HepG2 (cell line): ENCODE measurements at regions not wholly inside any gene's neighbourhood (a gene's known extent, or its start where the extent isn't known, plus 50 kb on each side); places are given as distances from the start of the nearest gene placed in this dataset.

Experiments
- ATAC-seq: fragments of 200-7000 bp; cut with Tn5 transposase; 3 replicates; pipeline ENCODE4 v1.9.1; 2020; ENCODE audit warnings: mild to moderate bottlenecking, moderate library complexity
- BruUV-seq: library from RNA; stranded (reverse); fragments of 400-500 nt; replicated peaks from 2 replicates; lab custom pipeline; 2021; lab: Mats Ljungman, UMichigan
- CTCF ChIA-PET: fragments of 300-600 bp; formaldehyde crosslinking; extraction: SDS; loops from one replicate; lab custom pipeline; 2021; ENCODE audit warnings: low total read pairs, inconsistent platforms, low intra/inter-chr PET ratio; lab: Yijun Ruan, JAX
- POLR2A ChIA-PET: fragments of 350-600 bp; sonication (Branson Sonifier 250); formaldehyde crosslinking; loops from one replicate; lab custom pipeline; 2020; ENCODE audit warnings: antibody characterized with exemption, inconsistent platforms; lab: Yijun Ruan, JAX
- DNase-seq: peaks from one replicate; pipeline ENCODE4 v3.0.0-alpha.2; 2015; ENCODE audit warnings: low spot score
- FAIRE-seq: peaks from 3 replicates; lab custom pipeline; 2011; peaks lifted over from hg19 to GRCh38; lab: Jason Lieb, UNC
- H2AFZ ChIP-seq: one replicate; pipeline ENCODE4 v1.6.1; 2011; ENCODE audit warnings: low read length, inconsistent platforms
- H3K27ac ChIP-seq: fragments of 300-600 bp; 3 replicates; pipeline ENCODE4 v1.8.0; 2011; ENCODE audit warnings: mixed run types, mild to moderate bottlenecking, mixed read lengths, low read length, inconsistent platforms; ENCODE audit not compliant: insufficient read depth; ENCODE audit errors: extremely low read length
- H3K27me3 ChIP-seq, 2 experiments: fragments of 200-600 bp in 1 of 2; 2 replicates in 1 of 2; 3 replicates in 1 of 2; pipeline versions ENCODE4 v1.6.0 to v1.8.0; 2011; ENCODE audit warnings: low read length in 2 of 2, mild to moderate bottlenecking in 2 of 2, moderate library complexity in 2 of 2, inconsistent platforms in 1 of 2; ENCODE audit not compliant: insufficient read depth in 2 of 2, control insufficient read depth in 1 of 2
- H3K36me3 ChIP-seq, 2 experiments: fragments of 200-600 bp in 1 of 2; replicated peaks in 1 of 2; 2 replicates in 1 of 2; 3 replicates in 1 of 2; pipeline versions ENCODE4 v1.5.1 to v1.8.0; 2011; ENCODE audit warnings: low read length in 2 of 2, inconsistent platforms in 1 of 2; ENCODE audit not compliant: insufficient read depth in 2 of 2, control insufficient read depth in 1 of 2
- H3K4me1 ChIP-seq: 2 replicates; pipeline ENCODE4 v1.5.1; 2012; ENCODE audit warnings: low read length, inconsistent platforms; ENCODE audit not compliant: insufficient read depth
- H3K4me2 ChIP-seq: 2 replicates; pipeline ENCODE4 v1.6.0; 2011; ENCODE audit warnings: low read depth, low read length, inconsistent platforms
- H3K4me3 ChIP-seq, 3 experiments: fragments of 200-600 bp in 1 of 3; sonication (generic), shearing (Covaris generic) in 1 of 3; replicated peaks in 1 of 3; 2 replicates each; pipeline ENCODE4 v1.5.1; 2011 to 2016; ENCODE audit warnings: low read length in 3 of 3, inconsistent platforms in 2 of 3, low read depth in 2 of 3, mild to moderate bottlenecking in 2 of 3, control low read depth in 1 of 3, mixed read lengths in 1 of 3; ENCODE audit not compliant: insufficient read depth in 1 of 3
- H3K79me2 ChIP-seq: one replicate; pipeline ENCODE4 v1.6.1; 2011; ENCODE audit warnings: low read length, inconsistent platforms; ENCODE audit not compliant: insufficient read depth
- H3K9ac ChIP-seq: 2 replicates; pipeline ENCODE4 v1.6.0; 2011; ENCODE audit warnings: mild to moderate bottlenecking, low read depth, low read length, inconsistent platforms; ENCODE audit not compliant: insufficient read depth
- H3K9me3 ChIP-seq: 2 replicates; pipeline ENCODE4 v1.5.1; 2012; ENCODE audit warnings: mild to moderate bottlenecking, low read length
- H4K20me1 ChIP-seq: 2 replicates; pipeline ENCODE4 v1.6.0; 2011; ENCODE audit warnings: inconsistent platforms, mild to moderate bottlenecking, low read length, moderate library complexity; ENCODE audit not compliant: insufficient read depth
- ATF1 ChIP-seq: IDR thresholded peaks from 2 replicates; pipeline ENCODE4 v1.6.1; 2016; ENCODE audit warnings: mild to moderate bottlenecking, control low read depth
- BCLAF1 ChIP-seq: fragments of 450-650 bp; IDR thresholded peaks from 2 replicates; pipeline ENCODE4 v1.6.1; 2017; ENCODE audit warnings: mild to moderate bottlenecking
- ELF1 ChIP-seq: sonication (generic); formaldehyde crosslinking; IDR thresholded peaks from 2 replicates; pipeline ENCODE4 v1.4.0; 2020; ENCODE audit warnings: missing genetic modification reagents
- JDP2 ChIP-seq: sonication (generic); formaldehyde crosslinking; IDR thresholded peaks from 2 replicates; pipeline ENCODE4 v1.8.1; 2022; ENCODE audit warnings: missing genetic modification reagents, borderline replicate concordance
- JUNB ChIP-seq: sonication (generic); formaldehyde crosslinking; IDR thresholded peaks from 2 replicates; pipeline ENCODE4 v1.8.0; 2022; ENCODE audit warnings: missing genetic modification reagents, mild to moderate bottlenecking, borderline replicate concordance
- NR1H2 ChIP-seq: sonication (generic); formaldehyde crosslinking; IDR thresholded peaks from 2 replicates; pipeline ENCODE4 v1.8.1; 2022; ENCODE audit warnings: low read depth, missing genetic modification reagents, borderline replicate concordance
- SNRNP70 ChIP-seq: fragments of 200-400 bp; formaldehyde crosslinking; IDR thresholded peaks from 2 replicates; pipeline ENCODE4 v1.6.1; 2017; ENCODE audit warnings: mild to moderate bottlenecking, low read depth, low read length, moderate library complexity
- SRY ChIP-seq: sonication (generic); formaldehyde crosslinking; IDR thresholded peaks from 2 replicates; pipeline ENCODE4 v1.8.0; 2022; ENCODE audit warnings: mild to moderate bottlenecking, missing genetic modification reagents
- TAF1 ChIP-seq: sonication (generic); formaldehyde crosslinking; IDR thresholded peaks from 2 replicates; pipeline ENCODE4 v1.4.0; 2020; ENCODE audit warnings: missing genetic modification reagents
- ZKSCAN8 ChIP-seq: IDR thresholded peaks from 2 replicates; pipeline ENCODE4 v1.6.1; 2016; ENCODE audit warnings: borderline replicate concordance, missing genetic modification reagents, missing compliant biosample characterization
- ZNF230 ChIP-seq: sonication (generic); formaldehyde crosslinking; IDR thresholded peaks from 2 replicates; pipeline ENCODE4 v1.4.0; 2020; ENCODE audit warnings: mild to moderate bottlenecking, missing genetic modification reagents
- ZNF292 ChIP-seq: sonication (generic); formaldehyde crosslinking; IDR thresholded peaks from 2 replicates; pipeline ENCODE4 v1.8.1; 2022; ENCODE audit warnings: mild to moderate bottlenecking, low read depth, missing genetic modification reagents, borderline replicate concordance
- ZNF556 ChIP-seq: sonication (generic); formaldehyde crosslinking; IDR thresholded peaks from 2 replicates; pipeline ENCODE4 v1.4.0; 2020; ENCODE audit warnings: mild to moderate bottlenecking, missing genetic modification reagents, borderline replicate concordance
- ZNF605 ChIP-seq: sonication (generic); formaldehyde crosslinking; IDR thresholded peaks from 2 replicates; pipeline ENCODE4 v1.8.0; 2022; ENCODE audit warnings: mild to moderate bottlenecking, missing genetic modification reagents
- WGBS: methylation state at CpG from one replicate; pipeline ENCODE4 v1.1.6; 2017; ENCODE audit warnings: low lambda C conversion rate; 5-methylcytosine and 5-hydroxymethylcytosine counted together
- in situ Hi-C: cut with HindIII; loops from 2 replicates; pipeline ENCODE4 v1.10.0; 2017; ENCODE audit warnings: low pct_unique_long_range_greater_than_20kb; ENCODE audit not compliant: extremely low pct_ligation_motif_present
- intact Hi-C: fragments of 100-400 bp; cut with micrococcal nuclease; formaldehyde crosslinking; loops from one replicate; pipeline ENCODE4 v1.10.0; 2022; ENCODE audit not compliant: unreplicated experiment
- TF ChIP-seq, protein P1 (sequence below): sonication (generic); formaldehyde crosslinking; IDR thresholded peaks from 2 replicates; pipeline ENCODE4 v1.5.0; 2020; ENCODE audit warnings: mild to moderate bottlenecking, missing genetic modification reagents

GRCh38 chr4:137375111-137375850 lies 157.0 kb downstream of the PCDH18 start:
- intact Hi-C loops (no loop called here), in situ Hi-C loops (no loop called here)
- Histone ChIP-seq H3K79me2 (no peaks in the 10 kb centered on the region), H2AFZ (no peak overlapping the region), H3K9ac (no peak overlapping the region), H3K4me2 (no peak overlapping the region), H3K27ac (no peak overlapping the region), H4K20me1 (no peaks in the 10 kb centered on the region), H3K4me3 (no peak overlapping the region), H3K27me3 (no peaks in the 10 kb centered on the region), H3K36me3 (no peaks in the 10 kb centered on the region), H3K4me1 (no peaks in the 10 kb centered on the region), H3K9me3 (no peaks in the 10 kb centered on the region)
- 2% methylated on average over 2 of the region's 2 CpGs for WGBS
- ChIA-PET CTCF (no interaction called here), POLR2A (no interaction called here)
- no peak for FAIRE-seq
- no peak for DNase-seq
- no peak for ATAC-seq
- no peak for TF ChIP-seq JUNB (CRISPR knock-in tag)
- TF ChIP-seq, protein P1, sequence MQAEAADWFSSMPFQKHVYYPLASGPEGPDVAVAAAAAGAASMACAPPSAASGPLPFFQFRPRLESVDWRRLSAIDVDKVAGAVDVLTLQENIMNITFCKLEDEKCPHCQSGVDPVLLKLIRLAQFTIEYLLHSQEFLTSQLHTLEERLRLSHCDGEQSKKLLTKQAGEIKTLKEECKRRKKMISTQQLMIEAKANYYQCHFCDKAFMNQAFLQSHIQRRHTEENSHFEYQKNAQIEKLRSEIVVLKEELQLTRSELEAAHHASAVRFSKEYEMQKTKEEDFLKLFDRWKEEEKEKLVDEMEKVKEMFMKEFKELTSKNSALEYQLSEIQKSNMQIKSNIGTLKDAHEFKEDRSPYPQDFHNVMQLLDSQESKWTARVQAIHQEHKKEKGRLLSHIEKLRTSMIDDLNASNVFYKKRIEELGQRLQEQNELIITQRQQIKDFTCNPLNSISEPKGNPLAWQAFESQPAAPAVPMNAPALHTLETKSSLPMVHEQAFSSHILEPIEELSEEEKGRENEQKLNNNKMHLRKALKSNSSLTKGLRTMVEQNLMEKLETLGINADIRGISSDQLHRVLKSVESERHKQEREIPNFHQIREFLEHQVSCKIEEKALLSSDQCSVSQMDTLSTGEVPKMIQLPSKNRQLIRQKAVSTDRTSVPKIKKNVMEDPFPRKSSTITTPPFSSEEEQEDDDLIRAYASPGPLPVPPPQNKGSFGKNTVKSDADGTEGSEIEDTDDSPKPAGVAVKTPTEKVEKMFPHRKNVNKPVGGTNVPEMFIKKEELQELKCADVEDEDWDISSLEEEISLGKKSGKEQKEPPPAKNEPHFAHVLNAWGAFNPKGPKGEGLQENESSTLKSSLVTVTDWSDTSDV (CRISPR knock-in tag): no peak
- TF ChIP-seq JDP2: no peak
- TF ChIP-seq ZNF292: no peak
- TF ChIP-seq SNRNP70: no peak
- no TSS peak for BruUV-seq

GRCh38 chr4:137370679-137371078 lies 161.6 kb downstream of the PCDH18 start:
- in situ Hi-C loops: no loop called here
- no peak for DNase-seq
- H3K27ac ChIP-seq: no peak overlapping the region
- BruUV-seq: no TSS peak
- POLR2A ChIA-PET: no interaction called here
- H3K79me2 ChIP-seq: no peaks in the 10 kb centered on the region
- H3K36me3 ChIP-seq: no peaks in the 10 kb centered on the region
- WGBS: 0% methylated on average over 2 of the region's 2 CpGs
- H3K4me1 ChIP-seq: no peaks in the 10 kb centered on the region
- intact Hi-C loops: no loop called here
- H3K27me3 ChIP-seq: no peaks in the 10 kb centered on the region
- H2AFZ ChIP-seq: no peak overlapping the region
- H4K20me1 ChIP-seq: no peaks in the 10 kb centered on the region
- H3K4me3 ChIP-seq: no peak overlapping the region
- H3K9ac ChIP-seq: no peak overlapping the region
- CTCF ChIA-PET: no interaction called here
- FAIRE-seq: no peak
- no peak overlapping the region for H3K4me2 ChIP-seq
- ATAC-seq: no peak
- no peaks in the 10 kb centered on the region for H3K9me3 ChIP-seq
- TF ChIP-seq ZNF605 (CRISPR knock-in tag) (no peak), ATF1 (CRISPR knock-in tag) (no peak), ZNF230 (CRISPR knock-in tag) (no peak), ZKSCAN8 (CRISPR knock-in tag) (no peak), NR1H2 (CRISPR knock-in tag) (no peak), ZNF556 (CRISPR knock-in tag) (no peak), BCLAF1 (no peak), TAF1 (CRISPR knock-in tag) (no peak), SRY (CRISPR knock-in tag) (no peak), ELF1 (CRISPR knock-in tag) (no peak)
